ENCODE measurements at regions not wholly inside any gene's neighbourhood (a gene's known extent, or its start where the extent isn't known, plus 50 kb on each side); places are given as distances from the start of the nearest gene placed in this dataset.

DNA sequence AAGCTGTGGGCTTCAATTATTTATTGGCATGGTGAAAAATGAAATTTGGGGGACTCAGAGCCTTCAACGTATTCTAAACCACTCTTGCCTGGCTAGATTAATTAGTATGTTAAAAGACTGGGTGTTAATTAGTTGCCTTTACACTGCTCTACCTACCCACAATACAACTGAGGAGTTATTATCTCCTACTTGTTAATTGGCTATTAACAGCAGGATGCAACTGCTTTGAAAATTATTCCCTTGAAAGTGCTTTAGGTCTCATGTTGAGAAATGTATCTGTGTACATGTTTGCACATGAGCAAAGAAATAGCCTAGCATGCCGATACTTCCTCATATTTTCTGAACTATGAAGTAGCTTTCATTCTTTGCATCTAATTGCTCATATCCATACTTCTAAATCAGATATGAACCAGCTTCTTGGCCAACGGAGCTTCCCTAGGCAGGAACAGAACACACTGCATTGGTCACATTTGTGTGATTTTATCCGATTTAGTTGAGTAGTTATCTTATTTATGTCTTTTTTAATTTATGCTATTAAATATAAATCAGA, 155.8 kb downstream of the GPAM start:
- Mint-ChIP-seq H3K36me3 (no peaks in the 10 kb centered on the region), H3K27ac (no peak overlapping the region), H3K4me3 (no peak overlapping the region), H3K27me3 (peaks cover 0 to 5% (median 5%) of the 10 kb centered on the region in 3 donors), H3K4me1 (no peaks in the 10 kb centered on the region), H3K9me3 (peaks cover 8 to 37% (median 17%) of the 10 kb centered on the region in 7 donors)
- DNase-seq: no peak
- ATAC-seq (ENCODE audit: low read depth in 2 of 2): no peak

DNA sequence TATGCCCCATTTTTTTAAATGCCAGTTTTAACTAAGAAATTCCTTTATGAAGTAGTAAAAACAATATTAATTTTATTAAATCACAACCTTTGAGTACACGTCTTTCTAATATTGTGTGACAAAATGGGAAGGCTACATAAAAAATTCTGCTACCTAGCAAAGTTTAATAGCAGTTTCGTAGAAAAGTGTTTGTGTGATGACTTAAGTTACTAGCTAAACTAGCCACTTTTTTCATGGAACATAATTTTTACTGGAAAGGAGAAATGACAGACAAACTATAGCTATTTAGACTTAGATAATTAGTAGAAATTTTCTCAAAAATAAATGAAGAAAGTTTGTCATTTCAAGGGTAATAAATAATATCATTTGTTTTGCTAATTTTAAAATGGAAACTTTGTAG, 153.1 kb downstream of the GPAM start:
- Mint-ChIP-seq H3K9me3 (peaks cover 8 to 43% (median 22%) of the 10 kb centered on the region in 7 donors), H3K4me3 (no peak overlapping the region), H3K4me1 (no peaks in the 10 kb centered on the region), H3K27ac (no peak overlapping the region), H3K36me3 (no peaks in the 10 kb centered on the region), H3K27me3 (peaks cover 0 to 5% (median 0%) of the 10 kb centered on the region in 3 donors)
- no peak for DNase-seq
- no peak for ATAC-seq (ENCODE audit: low read depth in 2 of 2)

GRCh38 chr10:112039823-112040222, 143.7 kb downstream of the GPAM start:
- Mint-ChIP-seq H3K27ac (no peak overlapping the region), H3K4me3 (no peak overlapping the region), H3K36me3 (no peaks in the 10 kb centered on the region), H3K4me1 (no peaks in the 10 kb centered on the region), H3K9me3 (peaks cover 0 to 20% (median 6%) of the 10 kb centered on the region in 7 donors), H3K27me3 (peaks cover 0 to 7% (median 0%) of the 10 kb centered on the region in 3 donors)
- DNase-seq (no peak), ATAC-seq (ENCODE audit: low read depth in 2 of 2) (no peak)

DNA sequence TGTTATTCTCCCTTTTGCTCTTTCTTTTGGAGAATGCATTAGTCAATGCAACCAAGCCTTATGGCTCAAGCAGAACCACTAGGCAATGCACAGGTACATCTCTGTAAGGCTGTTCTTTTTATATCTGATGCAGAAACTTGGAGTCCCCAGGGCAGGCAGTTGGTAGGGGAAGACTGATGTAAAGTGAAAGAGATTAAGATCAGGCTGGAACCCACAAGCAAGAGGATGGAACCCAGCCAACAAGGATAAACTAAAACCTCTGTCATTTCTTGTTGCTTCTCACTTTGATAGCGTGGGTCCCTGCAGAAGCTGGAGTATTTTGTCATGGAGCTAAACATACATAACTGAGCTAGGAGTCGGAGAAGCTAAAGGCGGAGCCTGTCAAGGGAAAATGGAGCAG, 142.9 kb downstream of the GPAM start:
- ATAC-seq (ENCODE audit: low read depth in 2 of 2): no peak
- Mint-ChIP-seq H3K9me3 (peaks cover 2 to 18% (median 6%) of the 10 kb centered on the region in 7 donors), H3K4me3 (no peak overlapping the region)

DNA sequence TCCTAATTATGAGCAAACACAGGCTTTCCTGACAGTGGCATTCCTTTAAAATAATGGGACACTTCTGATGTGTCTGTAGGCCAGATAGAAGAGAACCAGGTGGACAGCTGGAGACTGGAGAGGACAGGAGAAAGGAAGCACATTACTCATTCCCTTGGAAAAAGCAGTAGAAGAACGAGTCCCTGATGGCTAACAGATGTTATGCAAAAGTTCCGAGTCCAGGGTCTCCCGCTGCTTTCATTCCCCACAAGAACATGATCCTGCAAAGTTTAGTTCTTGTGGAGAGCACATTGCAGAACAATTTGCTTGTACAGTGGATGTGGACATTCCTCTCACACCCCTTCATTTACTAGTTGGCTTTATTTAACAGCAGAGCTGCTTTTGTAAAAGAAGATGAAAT, 137.6 kb downstream of the GPAM start:
- no peak overlapping the region for H3K4me3 Mint-ChIP-seq
- ATAC-seq (ENCODE audit: low read depth in 2 of 2) (no peak), DNase-seq (no peak)
- H3K27me3 Mint-ChIP-seq: peaks cover 0 to 7% (median 4%) of the 10 kb centered on the region in 3 donors
- no peaks in the 10 kb centered on the region for H3K36me3 Mint-ChIP-seq
- H3K9me3 Mint-ChIP-seq: peaks cover 2 to 15% (median 6%) of the 10 kb centered on the region in 7 donors
- H3K4me1 Mint-ChIP-seq: no peaks in the 10 kb centered on the region
- no peak overlapping the region for H3K27ac Mint-ChIP-seq

More for the DNA sequence above, 142.9 kb downstream of the GPAM start:
- Mint-ChIP-seq H3K27ac (no peak overlapping the region), H3K27me3 (peaks cover 0 to 7% (median 7%) of the 10 kb centered on the region in 3 donors), H3K4me1 (no peaks in the 10 kb centered on the region), H3K36me3 (no peaks in the 10 kb centered on the region)
- no peak for DNase-seq

DNA sequence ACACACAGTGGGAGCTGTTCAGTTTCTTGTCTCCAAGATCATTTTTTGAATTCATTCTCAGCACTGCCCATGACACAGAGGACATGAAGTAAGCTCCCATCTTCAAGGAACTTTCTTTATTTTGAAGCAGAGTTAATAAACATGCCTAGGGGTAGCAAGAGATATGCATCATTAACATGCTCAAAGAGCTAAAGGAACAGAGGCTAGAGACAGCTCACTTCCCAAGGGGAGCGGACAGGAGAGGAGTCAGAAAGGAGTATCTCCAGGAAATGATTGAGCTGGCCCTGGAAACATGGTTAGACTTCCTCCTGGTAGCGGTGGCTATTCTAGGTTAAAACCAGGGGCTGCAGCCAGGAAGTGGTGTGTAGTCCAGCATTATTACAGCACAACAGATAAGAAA, 135.9 kb downstream of the GPAM start:
- Mint-ChIP-seq H3K27me3 (peaks cover 0 to 7% (median 4%) of the 10 kb centered on the region in 3 donors), H3K27ac (no peak overlapping the region), H3K4me1 (no peaks in the 10 kb centered on the region), H3K4me3 (no peak overlapping the region), H3K9me3 (peaks cover 2 to 15% (median 5%) of the 10 kb centered on the region in 7 donors), H3K36me3 (no peaks in the 10 kb centered on the region)
- ATAC-seq (ENCODE audit: low read depth in 2 of 2) (no peak), DNase-seq (no peak)

GRCh38 chr10:112052166-112052565, 131.4 kb downstream of the GPAM start:
- H3K9me3 Mint-ChIP-seq: peaks cover 0 to 5% (median 2%) of the 10 kb centered on the region in 7 donors
- H3K27ac Mint-ChIP-seq: no peak overlapping the region
- ATAC-seq (ENCODE audit: low read depth in 2 of 2) (no peak), DNase-seq (no peak)
- no peaks in the 10 kb centered on the region for H3K36me3 Mint-ChIP-seq
- peaks cover 0 to 6% (median 4%) of the 10 kb centered on the region in 3 donors for H3K27me3 Mint-ChIP-seq
- no peak overlapping the region for H3K4me3 Mint-ChIP-seq
- no peaks in the 10 kb centered on the region for H3K4me1 Mint-ChIP-seq

- H3K27ac Mint-ChIP-seq: no peak overlapping the region
- no peak overlapping the region for H3K4me3 Mint-ChIP-seq
- no peak for ATAC-seq (ENCODE audit: low read depth in 2 of 2)
- no peaks in the 10 kb centered on the region for H3K4me1 Mint-ChIP-seq
- no peaks in the 10 kb centered on the region for H3K36me3 Mint-ChIP-seq
- no peak for DNase-seq
- peaks cover 0 to 6% (median 4%) of the 10 kb centered on the region in 3 donors for H3K27me3 Mint-ChIP-seq
- peaks cover 0 to 4% (median 2%) of the 10 kb centered on the region in 7 donors for H3K9me3 Mint-ChIP-seq
These were observed 129.7 kb downstream of the GPAM start for GRCh38 chr10:112053895-112054294.

DNA sequence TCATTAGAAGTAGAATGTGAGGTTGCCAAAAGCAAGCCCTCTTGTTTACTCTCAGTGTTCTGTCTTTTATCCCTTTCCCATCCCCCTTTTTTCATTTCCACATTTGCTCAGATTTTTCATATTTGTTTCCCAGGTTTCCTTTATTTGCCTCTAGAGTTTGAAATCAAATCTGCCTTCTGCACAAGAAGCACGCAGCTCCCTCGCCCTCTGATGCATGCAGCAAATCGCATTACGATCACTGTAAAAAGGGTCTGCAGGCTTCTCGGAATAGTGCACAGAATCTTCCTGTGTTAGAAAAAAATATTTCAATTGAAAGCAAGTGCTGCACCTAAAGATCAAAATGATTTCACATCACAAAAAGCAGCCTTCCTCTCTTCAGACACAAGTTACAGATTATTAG, 129.0 kb downstream of the GPAM start:
- peaks cover 0 to 6% (median under 1%) of the 10 kb centered on the region in 3 donors for H3K27me3 Mint-ChIP-seq
- no peak for ATAC-seq (ENCODE audit: low read depth in 2 of 2)
- DNase-seq: no peak
- H3K27ac Mint-ChIP-seq: peak overlapping the region in 1 of 6 donors; percentile 86
- no peaks in the 10 kb centered on the region for H3K36me3 Mint-ChIP-seq
- H3K4me3 Mint-ChIP-seq: no peak overlapping the region
- peaks cover 0 to 4% (median 0%) of the 10 kb centered on the region in 7 donors for H3K9me3 Mint-ChIP-seq
- no peaks in the 10 kb centered on the region for H3K4me1 Mint-ChIP-seq

DNA sequence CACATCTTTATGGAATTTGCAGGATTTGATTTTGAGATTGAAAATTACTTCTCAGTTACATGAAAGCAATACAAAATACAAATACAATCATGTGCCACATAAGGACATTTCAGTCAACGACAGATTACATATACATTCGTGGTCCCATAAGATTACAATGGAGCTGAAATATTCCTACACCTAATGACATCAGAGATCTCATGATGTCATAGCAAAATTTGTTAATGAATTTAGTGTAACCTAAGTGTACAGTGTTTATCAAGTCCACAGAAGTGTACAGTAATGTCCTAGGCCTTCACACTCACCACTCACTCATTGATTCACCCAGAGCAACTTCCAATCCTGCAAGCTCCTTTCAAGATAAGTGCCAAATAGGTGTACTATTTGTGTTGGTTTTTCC, 126.5 kb downstream of the GPAM start:
- Mint-ChIP-seq H3K4me1 (no peaks in the 10 kb centered on the region), H3K27ac (no peak overlapping the region), H3K9me3 (peaks cover 0 to 2% (median 0%) of the 10 kb centered on the region in 7 donors), H3K36me3 (no peaks in the 10 kb centered on the region), H3K27me3 (peaks cover 0 to 6% (median 0%) of the 10 kb centered on the region in 3 donors), H3K4me3 (no peak overlapping the region)
- DNase-seq: no peak
- no peak for ATAC-seq (ENCODE audit: low read depth in 2 of 2)

DNA sequence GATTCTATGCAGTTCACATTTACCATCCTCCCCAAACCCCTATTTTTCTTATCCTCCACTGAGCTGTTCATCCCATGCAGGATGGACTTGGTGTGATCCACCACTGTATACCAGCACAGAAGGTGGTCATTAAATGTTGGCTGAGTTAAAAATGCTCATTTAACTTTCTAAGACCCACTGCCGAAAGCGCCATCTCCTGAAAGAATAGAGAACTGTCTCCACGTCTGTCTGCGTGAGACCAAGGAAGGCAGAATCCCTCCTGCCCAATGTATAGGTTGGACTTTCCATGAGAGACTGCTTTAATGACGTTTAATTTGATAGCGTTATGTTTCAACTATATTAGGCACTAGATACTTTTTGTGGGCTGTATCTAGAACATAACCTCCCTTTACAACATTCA, 124.3 kb downstream of the GPAM start:
- Mint-ChIP-seq H3K36me3 (no peaks in the 10 kb centered on the region), H3K4me3 (no peak overlapping the region), H3K9me3 (peaks cover 0 to 3% (median 2%) of the 10 kb centered on the region in 7 donors), H3K27me3 (peaks cover 0 to 6% (median 0%) of the 10 kb centered on the region in 3 donors), H3K4me1 (no peaks in the 10 kb centered on the region), H3K27ac (no peak overlapping the region)
- no peak for DNase-seq
- no peak for ATAC-seq (ENCODE audit: low read depth in 2 of 2)

- DNase-seq (no peak), ATAC-seq (ENCODE audit: low read depth in 2 of 2) (no peak)
- H3K27ac Mint-ChIP-seq: peak overlapping the region in 1 of 6 donors; percentile 72
- H3K4me3 Mint-ChIP-seq: no peak overlapping the region
- H3K27me3 Mint-ChIP-seq: peaks cover 0 to 6% (median 0%) of the 10 kb centered on the region in 3 donors
- no peaks in the 10 kb centered on the region for H3K4me1 Mint-ChIP-seq
- H3K36me3 Mint-ChIP-seq: no peaks in the 10 kb centered on the region
- peaks cover 0 to 6% (median 2%) of the 10 kb centered on the region in 7 donors for H3K9me3 Mint-ChIP-seq
These were observed 111.9 kb downstream of the GPAM start for GRCh38 chr10:112071596-112072133.

GRCh38 chr10:112078003-112078402, 105.6 kb downstream of the GPAM start:
- H3K9me3 Mint-ChIP-seq: peaks cover 0 to 2% (median 0%) of the 10 kb centered on the region in 7 donors
- ATAC-seq (ENCODE audit: low read depth in 2 of 2) (no peak), DNase-seq (no peak)
- no peaks in the 10 kb centered on the region for H3K36me3 Mint-ChIP-seq
- no peak overlapping the region for H3K4me3 Mint-ChIP-seq
- H3K27me3 Mint-ChIP-seq: peaks cover 0 to 5% (median 0%) of the 10 kb centered on the region in 3 donors
- H3K4me1 Mint-ChIP-seq: no peaks in the 10 kb centered on the region
- no peak overlapping the region for H3K27ac Mint-ChIP-seq

DNA sequence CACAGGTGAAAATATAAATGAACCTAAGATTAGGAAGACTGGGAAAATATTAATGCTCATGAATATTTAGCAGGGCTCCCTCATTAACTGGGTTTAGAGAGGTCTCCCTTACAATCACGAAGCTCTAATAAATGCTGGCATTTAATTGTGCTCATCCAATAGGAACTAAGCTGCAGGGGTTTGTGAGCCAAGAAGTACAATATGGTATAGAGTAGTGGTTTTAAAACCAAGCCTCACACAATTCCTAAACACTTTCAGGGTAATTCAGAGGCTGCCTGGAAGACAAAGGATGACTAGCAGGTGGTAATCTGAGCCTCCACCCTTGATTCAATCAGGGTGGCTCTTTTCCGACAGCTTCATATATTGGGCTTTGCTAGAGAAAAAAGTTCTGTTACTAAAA, 103.3 kb downstream of the GPAM start:
- H3K27ac Mint-ChIP-seq: no peak overlapping the region
- ATAC-seq (ENCODE audit: low read depth in 2 of 2) (no peak), DNase-seq (no peak)
- peaks cover 0 to 5% (median 0%) of the 10 kb centered on the region in 3 donors for H3K27me3 Mint-ChIP-seq
- no peaks in the 10 kb centered on the region for H3K4me1 Mint-ChIP-seq
- no peak overlapping the region for H3K4me3 Mint-ChIP-seq
- no peaks in the 10 kb centered on the region for H3K36me3 Mint-ChIP-seq
- peaks cover 0 to 2% (median 0%) of the 10 kb centered on the region in 7 donors for H3K9me3 Mint-ChIP-seq
